Neural cell (in vitro differentiated cells): ENCODE measurements at regions not wholly inside any gene's neighbourhood (a gene's known extent, or its start where the extent isn't known, plus 50 kb on each side); places are given as distances from the start of the nearest gene placed in this dataset.

Experiments used
- H2AFZ ChIP-seq: fragments of 200-600, 300-800 bp; sonication (generic), shearing (Covaris generic); 2 replicates; pipeline ENCODE4 v1.6.0; 2014; ENCODE audit warnings: low read depth, mild to moderate bottlenecking, antibody characterized with exemption, low read length, moderate library complexity
- H3F3A ChIP-seq: fragments of 200-600 bp; shearing (Covaris generic); 2 replicates; pipeline ENCODE4 v1.6.1; 2016; ENCODE audit warnings: mild to moderate bottlenecking, moderate library complexity, mixed read lengths, antibody characterized with exemption, low read length; ENCODE audit not compliant: insufficient read depth, poor library complexity, severe bottlenecking
- H3K27ac ChIP-seq: fragments of 200-600, 300-800 bp; sonication (generic), shearing (Covaris generic); 2 replicates; pipeline ENCODE4 v1.5.1; 2014; ENCODE audit warnings: mild to moderate bottlenecking, low read length, moderate library complexity
- H3K27me3 ChIP-seq: fragments of 300-800, 200-600 bp; sonication (generic), shearing (Covaris generic); 2 replicates; pipeline ENCODE4 v1.6.0; 2014; ENCODE audit warnings: mild to moderate bottlenecking, low read depth, low read length, moderate library complexity; ENCODE audit not compliant: insufficient read depth
- H3K36me3 ChIP-seq: fragments of 300-800, 200-600 bp; sonication (generic), shearing (Covaris generic); 2 replicates; pipeline ENCODE4 v1.5.1; 2014; ENCODE audit warnings: mild to moderate bottlenecking, antibody characterized with exemption, low read length, moderate library complexity; ENCODE audit not compliant: insufficient read depth
- H3K4me2 ChIP-seq: fragments of 300-800, 200-600 bp; sonication (generic), shearing (Covaris generic); 2 replicates; pipeline ENCODE4 v1.6.0; 2014; ENCODE audit warnings: mild to moderate bottlenecking, low read length
- H3K4me3 ChIP-seq: fragments of 300-800, 200-600 bp; sonication (generic), shearing (Covaris generic); 2 replicates; pipeline ENCODE4 v1.5.1; 2014; ENCODE audit warnings: mild to moderate bottlenecking, low read length, moderate library complexity
- H3K79me2 ChIP-seq: fragments of 200-600 bp; shearing (Covaris generic); replicated peaks from 2 replicates; pipeline ENCODE4 v1.6.0; 2014; ENCODE audit warnings: mild to moderate bottlenecking, low read length, moderate library complexity; ENCODE audit not compliant: insufficient read depth
- H3K9ac ChIP-seq: fragments of 300-800, 200-600 bp; sonication (generic), shearing (Covaris generic); 2 replicates; pipeline ENCODE4 v1.6.1; 2016; ENCODE audit warnings: mild to moderate bottlenecking, low read length, mixed read lengths
- H3K9me2 ChIP-seq: fragments of 200-600 bp; shearing (Covaris generic); 2 replicates; pipeline ENCODE4 v1.6.1; 2016; ENCODE audit warnings: mild to moderate bottlenecking, low read length, mixed read lengths; ENCODE audit not compliant: insufficient read depth
- H3K9me3 ChIP-seq: fragments of 200-600, 300-800 bp; sonication (generic), shearing (Covaris generic); 2 replicates; pipeline ENCODE4 v1.6.1; 2016; ENCODE audit warnings: mild to moderate bottlenecking, mixed run types, low read length, moderate library complexity, mixed read lengths
- H4K20me1 ChIP-seq: fragments of 200-600 bp; shearing (Covaris generic); 2 replicates; pipeline ENCODE4 v1.6.1; 2016; ENCODE audit warnings: mild to moderate bottlenecking, mixed run types; ENCODE audit not compliant: insufficient read depth
- EP300 ChIP-seq: fragments of 450-650 bp; conservative IDR thresholded peaks from 2 replicates; pipeline ENCODE4 v1.6.1; 2014; ENCODE audit warnings: antibody characterized with exemption, mild to moderate bottlenecking, moderate library complexity; ENCODE audit not compliant: poor library complexity, severe bottlenecking
- EZH2 ChIP-seq: fragments of 200-600, 300-800 bp; shearing (Covaris generic), sonication (generic); IDR thresholded peaks from 2 replicates; pipeline ENCODE4 v1.6.1; 2014; ENCODE audit warnings: antibody characterized with exemption, low read length, borderline replicate concordance, mild to moderate bottlenecking; ENCODE audit not compliant: insufficient read depth, poor library complexity, severe bottlenecking
- MXI1 ChIP-seq: fragments of 450-650 bp; conservative IDR thresholded peaks from 2 replicates; pipeline ENCODE4 v1.6.1; 2014; ENCODE audit warnings: antibody characterized with exemption, mild to moderate bottlenecking; ENCODE audit not compliant: poor library complexity, severe bottlenecking
- POLR2AphosphoS5 ChIP-seq: IDR thresholded peaks from 2 replicates; pipeline ENCODE4 v1.6.1; 2012
- RAD21 ChIP-seq: fragments of 450-650 bp; conservative IDR thresholded peaks from 2 replicates; pipeline ENCODE4 v1.6.1; 2014; ENCODE audit warnings: antibody characterized with exemption, mild to moderate bottlenecking, moderate library complexity
- SMC3 ChIP-seq: fragments of 450-650 bp; conservative IDR thresholded peaks from 2 replicates; pipeline ENCODE4 v1.6.1; 2014; ENCODE audit warnings: antibody characterized with exemption, mild to moderate bottlenecking, moderate library complexity; ENCODE audit not compliant: poor library complexity
- TAF1 ChIP-seq: IDR thresholded peaks from 2 replicates; pipeline ENCODE4 v1.6.1; 2012; ENCODE audit warnings: low read depth
- TF ChIP-seq, protein P1 (sequence below): fragments of 450-650 bp; IDR thresholded peaks from 2 replicates; pipeline ENCODE4 v1.5.1; 2014; ENCODE audit warnings: antibody characterized with exemption, mild to moderate bottlenecking, moderate library complexity; ENCODE audit not compliant: poor library complexity, severe bottlenecking
- TF ChIP-seq, protein P2 (sequence below): IDR thresholded peaks from 2 replicates; pipeline ENCODE4 v1.6.1; 2012; ENCODE audit warnings: borderline replicate concordance

DNA sequence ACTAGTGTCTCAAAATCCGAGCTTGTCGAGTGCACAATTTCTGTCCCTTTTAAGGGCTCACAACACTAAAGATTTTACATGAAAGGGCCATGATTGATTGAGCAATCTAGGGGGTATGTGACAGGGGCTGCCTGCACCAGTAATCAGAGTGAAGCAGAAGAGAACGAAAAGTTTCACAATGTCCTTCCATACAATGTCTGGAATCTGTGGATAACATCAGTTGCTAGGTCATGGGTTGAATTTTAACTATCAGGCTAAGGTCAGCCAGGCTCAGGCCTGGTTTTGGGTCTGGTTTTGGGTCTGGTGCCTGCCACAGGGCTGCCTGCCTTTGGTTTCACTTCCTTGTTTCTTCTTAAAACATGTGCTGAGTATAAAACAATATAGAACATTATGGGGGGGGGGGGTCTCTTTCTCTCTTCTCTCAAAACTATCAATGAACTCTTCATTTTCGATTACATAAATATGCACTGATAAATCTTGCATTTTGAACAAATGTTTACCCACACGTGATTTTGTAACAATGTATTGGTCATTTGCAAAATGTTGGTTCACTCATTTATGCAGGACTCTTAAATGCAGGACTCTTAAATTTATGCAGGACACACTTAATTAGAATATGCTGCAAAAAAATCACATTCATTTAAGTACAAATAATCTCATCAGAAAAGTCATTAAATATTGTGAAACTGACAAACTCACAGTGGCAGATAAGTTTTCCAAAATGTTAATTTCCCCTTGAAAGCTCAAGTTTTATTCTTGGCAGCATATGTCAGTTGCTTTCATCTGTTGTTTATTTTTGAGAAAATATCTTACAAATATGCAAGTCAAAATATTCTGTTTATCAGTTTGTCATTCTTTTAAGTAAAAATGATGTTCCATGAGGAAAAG is 290.5 kb upstream of the KYNU start:
- H3F3A ChIP-seq: no peaks in the 10 kb centered on the region
- H3K4me2 ChIP-seq: no peak overlapping the region
- TF ChIP-seq EP300 (no peak), SMC3 (no peak), RAD21 (no peak), EZH2 (no peak), MXI1 (no peak), POLR2AphosphoS5 (no peak), TAF1 (no peak)
- TF ChIP-seq, protein P1, sequence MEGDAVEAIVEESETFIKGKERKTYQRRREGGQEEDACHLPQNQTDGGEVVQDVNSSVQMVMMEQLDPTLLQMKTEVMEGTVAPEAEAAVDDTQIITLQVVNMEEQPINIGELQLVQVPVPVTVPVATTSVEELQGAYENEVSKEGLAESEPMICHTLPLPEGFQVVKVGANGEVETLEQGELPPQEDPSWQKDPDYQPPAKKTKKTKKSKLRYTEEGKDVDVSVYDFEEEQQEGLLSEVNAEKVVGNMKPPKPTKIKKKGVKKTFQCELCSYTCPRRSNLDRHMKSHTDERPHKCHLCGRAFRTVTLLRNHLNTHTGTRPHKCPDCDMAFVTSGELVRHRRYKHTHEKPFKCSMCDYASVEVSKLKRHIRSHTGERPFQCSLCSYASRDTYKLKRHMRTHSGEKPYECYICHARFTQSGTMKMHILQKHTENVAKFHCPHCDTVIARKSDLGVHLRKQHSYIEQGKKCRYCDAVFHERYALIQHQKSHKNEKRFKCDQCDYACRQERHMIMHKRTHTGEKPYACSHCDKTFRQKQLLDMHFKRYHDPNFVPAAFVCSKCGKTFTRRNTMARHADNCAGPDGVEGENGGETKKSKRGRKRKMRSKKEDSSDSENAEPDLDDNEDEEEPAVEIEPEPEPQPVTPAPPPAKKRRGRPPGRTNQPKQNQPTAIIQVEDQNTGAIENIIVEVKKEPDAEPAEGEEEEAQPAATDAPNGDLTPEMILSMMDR: no peak
- TF ChIP-seq, protein P2, sequence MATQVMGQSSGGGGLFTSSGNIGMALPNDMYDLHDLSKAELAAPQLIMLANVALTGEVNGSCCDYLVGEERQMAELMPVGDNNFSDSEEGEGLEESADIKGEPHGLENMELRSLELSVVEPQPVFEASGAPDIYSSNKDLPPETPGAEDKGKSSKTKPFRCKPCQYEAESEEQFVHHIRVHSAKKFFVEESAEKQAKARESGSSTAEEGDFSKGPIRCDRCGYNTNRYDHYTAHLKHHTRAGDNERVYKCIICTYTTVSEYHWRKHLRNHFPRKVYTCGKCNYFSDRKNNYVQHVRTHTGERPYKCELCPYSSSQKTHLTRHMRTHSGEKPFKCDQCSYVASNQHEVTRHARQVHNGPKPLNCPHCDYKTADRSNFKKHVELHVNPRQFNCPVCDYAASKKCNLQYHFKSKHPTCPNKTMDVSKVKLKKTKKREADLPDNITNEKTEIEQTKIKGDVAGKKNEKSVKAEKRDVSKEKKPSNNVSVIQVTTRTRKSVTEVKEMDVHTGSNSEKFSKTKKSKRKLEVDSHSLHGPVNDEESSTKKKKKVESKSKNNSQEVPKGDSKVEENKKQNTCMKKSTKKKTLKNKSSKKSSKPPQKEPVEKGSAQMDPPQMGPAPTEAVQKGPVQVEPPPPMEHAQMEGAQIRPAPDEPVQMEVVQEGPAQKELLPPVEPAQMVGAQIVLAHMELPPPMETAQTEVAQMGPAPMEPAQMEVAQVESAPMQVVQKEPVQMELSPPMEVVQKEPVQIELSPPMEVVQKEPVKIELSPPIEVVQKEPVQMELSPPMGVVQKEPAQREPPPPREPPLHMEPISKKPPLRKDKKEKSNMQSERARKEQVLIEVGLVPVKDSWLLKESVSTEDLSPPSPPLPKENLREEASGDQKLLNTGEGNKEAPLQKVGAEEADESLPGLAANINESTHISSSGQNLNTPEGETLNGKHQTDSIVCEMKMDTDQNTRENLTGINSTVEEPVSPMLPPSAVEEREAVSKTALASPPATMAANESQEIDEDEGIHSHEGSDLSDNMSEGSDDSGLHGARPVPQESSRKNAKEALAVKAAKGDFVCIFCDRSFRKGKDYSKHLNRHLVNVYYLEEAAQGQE: no peak
- no peak overlapping the region for H2AFZ ChIP-seq
- H3K27me3 ChIP-seq: no peaks in the 10 kb centered on the region
- no peaks in the 10 kb centered on the region for H3K36me3 ChIP-seq
- no peaks in the 10 kb centered on the region for H3K79me2 ChIP-seq
- H3K4me3 ChIP-seq: no peak overlapping the region
- no peaks in the 10 kb centered on the region for H3K9me3 ChIP-seq
- no peak overlapping the region for H3K9ac ChIP-seq
- H3K27ac ChIP-seq: no peak overlapping the region
- H3K9me2 ChIP-seq: no peaks in the 10 kb centered on the region
- H4K20me1 ChIP-seq: no peaks in the 10 kb centered on the region

DNA sequence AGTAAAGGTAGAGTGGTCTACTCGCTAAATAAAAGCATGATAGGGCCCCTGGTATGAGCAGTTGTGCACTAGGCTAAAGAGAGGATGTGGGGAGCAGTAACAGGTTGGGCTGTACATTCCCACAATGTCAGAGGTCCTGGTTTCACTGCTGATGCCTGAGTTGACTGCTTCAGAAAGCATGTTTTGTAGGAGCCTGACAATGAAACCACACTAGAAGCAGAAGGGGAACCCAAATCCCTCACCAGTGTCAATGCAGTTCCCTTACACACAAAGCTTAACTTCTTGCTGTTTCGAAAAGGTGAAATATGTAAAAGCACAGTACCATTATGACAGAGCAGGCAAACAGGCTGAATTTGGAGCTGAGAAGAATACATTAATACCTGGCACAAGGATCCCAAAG is 291.7 kb upstream of the KYNU start:
- H3K36me3 ChIP-seq: no peaks in the 10 kb centered on the region
- TF ChIP-seq SMC3 (no peak), POLR2AphosphoS5 (no peak)
- TF ChIP-seq, protein P2: no peak
- no peak overlapping the region for H3K27ac ChIP-seq
- no peaks in the 10 kb centered on the region for H3K79me2 ChIP-seq
- no peaks in the 10 kb centered on the region for H3K27me3 ChIP-seq
- no peak overlapping the region for H3K4me2 ChIP-seq
- H3F3A ChIP-seq: no peaks in the 10 kb centered on the region
- H2AFZ ChIP-seq: no peak overlapping the region
- H3K4me3 ChIP-seq: no peak overlapping the region
- no peaks in the 10 kb centered on the region for H4K20me1 ChIP-seq
- no peaks in the 10 kb centered on the region for H3K9me3 ChIP-seq
- no peak overlapping the region for H3K9ac ChIP-seq
- H3K9me2 ChIP-seq: no peaks in the 10 kb centered on the region
